GM19468 (cell line): ENCODE measurements at regions not wholly inside any gene's neighbourhood (a gene's known extent, or its start where the extent isn't known, plus 50 kb on each side); places are given as distances from the start of the nearest gene placed in this dataset.

Experiments used
- ATAC-seq: cut with Tn5 transposase; IDR thresholded peaks from one replicate; pipeline ENCODE4 v1.9.1; 2021; ENCODE audit warnings: mild to moderate bottlenecking, moderate library complexity, moderate number of reproducible peaks; ENCODE audit not compliant: unreplicated experiment; ENCODE audit errors: extremely low read depth

GRCh38 chr2:22481486-22482259, 903.3 kb upstream of the KLHL29 start:
- ATAC-seq: no peak

DNA sequence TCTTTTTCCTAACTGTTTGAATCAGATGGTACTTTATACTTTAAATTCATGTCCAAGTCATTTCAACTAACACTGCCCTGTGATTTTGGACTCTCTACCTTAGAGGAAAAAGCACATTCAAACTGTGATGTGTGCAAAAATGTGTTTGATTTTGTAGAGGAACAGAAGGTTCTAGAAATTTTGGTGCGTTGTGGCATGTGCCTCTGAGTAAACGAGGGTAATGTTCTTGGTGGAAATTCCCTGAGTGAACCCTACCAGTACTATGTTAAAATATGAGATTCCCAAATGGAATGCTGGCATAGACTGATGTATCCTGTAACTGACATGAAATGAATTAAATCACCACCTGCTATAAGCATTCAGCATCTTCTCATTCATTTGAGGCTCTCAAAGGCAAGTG, 901.9 kb upstream of the KLHL29 start:
- no peak for ATAC-seq

- ATAC-seq: no peak
Observed at GRCh38 chr2:22485486-22485885, 899.5 kb upstream of the KLHL29 start.

DNA sequence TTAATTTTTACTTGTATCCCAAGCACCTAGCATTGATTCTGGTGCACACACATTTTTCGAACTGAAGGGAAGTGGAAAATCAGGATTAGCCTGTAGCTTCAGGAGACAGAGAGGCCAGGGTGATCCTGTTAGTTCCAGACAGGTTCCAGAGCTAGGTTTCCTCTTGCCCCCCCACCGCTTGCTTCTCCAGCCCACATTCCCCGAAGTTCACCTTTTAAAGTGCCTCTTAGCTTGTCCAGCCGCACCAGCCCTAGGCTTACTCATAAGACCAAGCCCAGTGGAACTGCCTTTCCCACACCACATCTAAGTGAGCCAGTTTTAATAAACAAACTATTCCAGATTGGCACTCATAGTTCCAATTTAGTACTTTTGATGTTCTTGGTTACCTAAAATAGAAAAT, 898.6 kb upstream of the KLHL29 start:
- ATAC-seq: no peak

- no peak for ATAC-seq
Observed at GRCh38 chr2:22487036-22487435, 897.9 kb upstream of the KLHL29 start.

GRCh38 chr2:22487541-22487940, 897.4 kb upstream of the KLHL29 start:
- no peak for ATAC-seq

GRCh38 chr2:22491442-22491841, 893.5 kb upstream of the KLHL29 start:
- ATAC-seq: no peak

DNA sequence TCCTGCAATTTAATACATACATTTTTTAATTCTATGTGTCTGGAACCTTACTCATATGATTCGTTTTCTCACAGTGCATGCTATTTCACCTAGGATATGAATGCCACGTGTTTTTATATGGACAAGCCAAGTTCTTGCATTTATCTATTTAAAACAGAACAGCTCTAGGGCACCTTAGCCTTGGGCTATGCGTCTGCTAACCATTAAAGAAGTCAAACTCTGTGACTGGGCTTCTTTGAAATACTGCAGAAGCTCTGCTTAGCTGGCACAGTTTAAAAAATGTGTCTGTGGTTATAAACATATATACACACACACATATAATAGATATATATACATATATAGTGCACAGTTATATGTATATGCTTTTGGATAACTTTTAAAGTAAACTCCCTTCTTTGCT, 890.8 kb upstream of the KLHL29 start:
- ATAC-seq: no peak

GRCh38 chr2:22497064-22497463, 887.9 kb upstream of the KLHL29 start:
- no peak for ATAC-seq

GRCh38 chr2:22497789-22498188, 887.2 kb upstream of the KLHL29 start:
- no peak for ATAC-seq

- ATAC-seq: no peak
Observed at GRCh38 chr2:22499082-22499839, 885.7 kb upstream of the KLHL29 start.

- no peak for ATAC-seq
Observed at GRCh38 chr2:22500555-22500935, 884.4 kb upstream of the KLHL29 start.

DNA sequence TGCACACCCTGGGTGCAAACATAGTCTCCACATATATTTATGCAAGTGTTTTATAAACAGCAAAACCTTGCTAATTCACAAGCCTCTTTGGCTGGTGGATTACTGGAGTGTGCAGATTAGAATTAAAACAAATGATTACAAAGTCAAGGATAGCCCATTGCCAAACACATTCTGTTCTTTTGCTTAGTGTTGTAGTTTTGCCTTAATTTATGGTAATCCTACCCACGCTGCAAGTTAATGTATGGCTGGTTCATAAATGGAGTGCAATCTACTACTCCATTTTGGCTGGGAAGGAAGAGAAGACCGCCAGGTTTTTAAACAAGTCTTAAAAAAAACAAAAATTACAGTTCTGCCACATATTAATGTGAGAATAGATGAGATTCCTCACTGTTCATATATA, 883.1 kb upstream of the KLHL29 start:
- no peak for ATAC-seq

DNA sequence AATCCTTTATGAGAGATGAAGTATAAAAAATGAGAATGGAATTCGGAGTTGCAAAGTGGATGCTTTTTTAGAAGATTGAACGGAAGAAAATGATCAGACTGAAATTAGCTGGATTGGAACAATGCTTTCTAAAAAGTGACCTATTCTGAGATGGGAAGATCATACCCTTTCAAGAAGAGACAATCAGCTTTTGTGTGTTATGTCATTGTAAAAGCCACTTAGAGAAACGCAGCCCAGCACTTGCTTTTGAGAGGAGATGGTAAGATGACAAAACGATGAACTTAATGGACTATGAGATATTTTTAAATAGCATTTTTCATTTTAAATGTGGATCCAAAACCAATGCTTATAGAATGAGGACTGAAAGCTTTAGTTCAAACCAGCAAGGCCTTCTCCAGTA, 871.4 kb upstream of the KLHL29 start:
- ATAC-seq: no peak

DNA sequence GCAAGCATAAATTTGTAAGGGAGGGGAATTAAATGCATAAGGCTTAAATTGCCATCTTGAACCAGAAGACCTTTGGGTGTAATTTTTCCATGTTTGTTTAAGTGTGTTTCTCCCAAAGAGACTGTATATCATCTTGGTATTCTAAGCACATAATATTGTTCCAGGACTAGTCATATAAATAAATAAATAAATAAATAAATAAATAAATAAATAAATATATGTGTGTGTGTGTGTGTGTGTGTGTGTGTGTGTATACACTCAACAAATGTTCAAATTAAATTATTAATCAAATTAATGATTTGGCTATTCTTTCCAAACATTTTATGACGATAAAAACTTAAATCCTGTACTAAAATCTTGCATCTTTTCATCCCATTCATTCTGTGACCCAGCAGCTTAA, 867.8 kb upstream of the KLHL29 start:
- ATAC-seq: no peak

GRCh38 chr2:22518641-22519040, 866.3 kb upstream of the KLHL29 start:
- ATAC-seq: no peak

GRCh38 chr2:22520369-22521288, 864.4 kb upstream of the KLHL29 start:
- no peak for ATAC-seq

DNA sequence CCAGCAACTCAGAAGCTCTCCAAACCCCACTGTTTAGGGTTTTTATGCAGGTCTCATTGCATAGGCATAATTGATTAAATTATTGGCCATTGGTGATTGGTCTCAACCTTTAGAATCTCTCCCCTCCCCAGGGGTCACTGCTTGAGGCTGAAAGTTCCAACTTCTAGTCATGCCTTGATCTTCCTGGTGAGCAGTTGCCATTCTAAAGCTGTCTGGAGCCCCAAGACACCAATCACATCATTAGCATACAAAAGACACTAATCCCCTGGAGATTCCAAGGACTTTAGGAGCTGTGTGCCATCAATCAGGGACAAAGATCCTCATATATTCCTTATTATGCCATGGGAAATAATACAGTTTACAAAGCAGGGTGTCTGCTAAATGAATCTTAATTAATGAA, 863.4 kb upstream of the KLHL29 start:
- no peak for ATAC-seq

- no peak for ATAC-seq
Observed at GRCh38 chr2:22525681-22526080, 859.3 kb upstream of the KLHL29 start.

- no peak for ATAC-seq
Observed at GRCh38 chr2:22530131-22530530, 854.8 kb upstream of the KLHL29 start.

DNA sequence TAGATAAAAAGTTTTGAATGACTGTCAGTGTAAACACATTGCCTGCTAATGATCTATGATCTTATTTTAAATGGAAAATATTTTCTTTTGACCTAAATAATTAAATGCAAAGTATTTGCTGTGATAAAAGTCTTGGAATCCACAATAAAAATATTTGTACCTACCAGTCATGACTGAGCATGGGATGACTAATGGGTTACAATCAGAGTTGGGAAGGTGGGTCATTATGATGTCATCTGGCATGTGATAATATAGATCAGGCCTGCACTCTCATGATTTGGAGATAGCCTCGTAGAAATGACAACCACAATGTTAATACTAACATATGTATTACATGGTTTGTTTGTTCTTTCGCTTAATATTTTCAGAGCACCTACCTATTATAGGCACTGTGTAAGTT, 848.8 kb upstream of the KLHL29 start:
- ATAC-seq: no peak
